Sigmoid colon (tissue), 6 donors: ENCODE measurements at regions not wholly inside any gene's neighbourhood (a gene's known extent, or its start where the extent isn't known, plus 50 kb on each side); places are given as distances from the start of the nearest gene placed in this dataset.

Experiments
- DNase-seq: peaks from one replicate; pipeline ENCODE4 v3.0.0-alpha.2; 2019
- H3K27ac ChIP-seq, 4 donors: fragments of 200-600 bp; sonication (generic); one replicate each; pipeline ENCODE4 v1.5.1; 2016 to 2019; ENCODE audit warnings: mild to moderate bottlenecking in 1 of 4
- H3K27me3 ChIP-seq, 3 donors: fragments of 200-600 bp; sonication (generic); one replicate each; pipeline ENCODE4 v1.5.1; 2019; ENCODE audit warnings: mild to moderate bottlenecking in 1 of 3
- H3K36me3 ChIP-seq, 4 donors: fragments of 200-600 bp; sonication (generic); one replicate each; pipeline ENCODE4 v1.5.1; 2016 to 2019
- H3K4me1 ChIP-seq, 4 donors: fragments of 200-600 bp; sonication (generic); one replicate each; pipeline ENCODE4 v1.5.1; 2017 to 2019
- H3K4me3 ChIP-seq, 4 donors: fragments of 200-600 bp; sonication (generic); one replicate each; pipeline ENCODE4 v1.5.1; 2017 to 2019; ENCODE audit warnings: mild to moderate bottlenecking in 2 of 4, moderate library complexity in 1 of 4
- H3K9me3 ChIP-seq, 4 donors: fragments of 200-600 bp in 3 of 4; sonication (generic) in 3 of 4; one replicate each; pipeline versions ENCODE4 v1.5.1 to v1.6.1; 2013 to 2019
- CTCF ChIP-seq, 4 experiments: fragments of 450-650 bp in 3 of 4; fragments of 200-600 bp in 1 of 4; IDR thresholded peaks; one replicate each; pipeline ENCODE4 v1.5.1; 2016 to 2019; ENCODE audit warnings: antibody characterized with exemption in 4 of 4, mild to moderate bottlenecking in 3 of 4, moderate library complexity in 2 of 4
- EP300 ChIP-seq, 4 donors: sonication (generic); formaldehyde crosslinking; IDR thresholded peaks; one replicate each; pipeline ENCODE4 v1.6.1; 2017; ENCODE audit warnings: antibody characterized with exemption in 4 of 4
- POLR2A ChIP-seq, 2 donors: fragments of 450-650 bp; IDR thresholded peaks; one replicate each; pipeline ENCODE4 v1.6.1; 2016; ENCODE audit warnings: antibody characterized with exemption in 2 of 2, mild to moderate bottlenecking in 2 of 2, moderate library complexity in 2 of 2
- POLR2AphosphoS5 ChIP-seq, 4 donors: sonication (generic); formaldehyde crosslinking; IDR thresholded peaks; one replicate each; pipeline ENCODE4 v1.6.1; 2017; ENCODE audit warnings: antibody characterized with exemption in 4 of 4
- WGBS, 2 donors: extraction: QIAGEN DNeasy Blood & Tissue Kit; methylation state at CpG; one replicate each; pipeline ENCODE4 v1.1.7; 2013; 5-methylcytosine and 5-hydroxymethylcytosine counted together
- intact Hi-C: fragments of 100-400 bp; cut with DNase I; formaldehyde crosslinking; loops from one replicate; pipeline ENCODE4 v1.15.1; 2023
- donor health status: healthy with polysubstance abuse.
- donor health status: healthy.

- no peak overlapping the region for H3K27ac ChIP-seq
- intact Hi-C loops: no loop called here
- H3K27me3 ChIP-seq: no peaks in the 10 kb centered on the region
- no peak for DNase-seq
- WGBS, 2 donors: 76 to 87% methylated on average over 2 of the region's 2 CpGs
- no peaks in the 10 kb centered on the region for H3K36me3 ChIP-seq
- no peak for TF ChIP-seq CTCF (IDR thresholded peaks at IDR 0.05)
- no peak for TF ChIP-seq EP300 (IDR thresholded peaks at IDR 0.05)
- no peak for TF ChIP-seq POLR2AphosphoS5 (IDR thresholded peaks at IDR 0.05)
- TF ChIP-seq POLR2A (IDR thresholded peaks at IDR 0.05): no peak
- peaks cover 0 to 6% (median 3%) of the 10 kb centered on the region in 4 donors for H3K9me3 ChIP-seq
- H3K4me1 ChIP-seq: no peaks in the 10 kb centered on the region
- H3K4me3 ChIP-seq: no peak overlapping the region
These were observed 142.5 kb downstream of the CXXC4 start for GRCh38 chr4:104352211-104352610.

- 82 to 90% methylated on average over 3 of the region's 3 CpGs for WGBS, 2 donors
- Histone ChIP-seq H3K36me3 (no peaks in the 10 kb centered on the region), H3K9me3 (peaks cover 0 to 6% (median 3%) of the 10 kb centered on the region in 4 donors), H3K27me3 (no peaks in the 10 kb centered on the region), H3K4me1 (no peaks in the 10 kb centered on the region), H3K4me3 (no peak overlapping the region), H3K27ac (no peak overlapping the region)
- DNase-seq: no peak
- no peak for TF ChIP-seq POLR2AphosphoS5 (IDR thresholded peaks at IDR 0.05)
- no peak for TF ChIP-seq POLR2A (IDR thresholded peaks at IDR 0.05)
- no peak for TF ChIP-seq CTCF (IDR thresholded peaks at IDR 0.05)
- no peak for TF ChIP-seq EP300 (IDR thresholded peaks at IDR 0.05)
- intact Hi-C loops: no loop called here
These were observed 143.0 kb downstream of the CXXC4 start for GRCh38 chr4:104351706-104352105.

- TF ChIP-seq CTCF (IDR thresholded peaks at IDR 0.05) (no peak), POLR2AphosphoS5 (IDR thresholded peaks at IDR 0.05) (no peak), POLR2A (IDR thresholded peaks at IDR 0.05) (no peak), EP300 (IDR thresholded peaks at IDR 0.05) (no peak)
- no peak for DNase-seq
- H3K9me3 ChIP-seq: no peaks in the 10 kb centered on the region
- H3K27me3 ChIP-seq: no peaks in the 10 kb centered on the region
- no peak overlapping the region for H3K4me3 ChIP-seq
- no peaks in the 10 kb centered on the region for H3K36me3 ChIP-seq
- H3K27ac ChIP-seq: no peak overlapping the region
- WGBS, 2 donors: 93 to 96% methylated on average over 4 of the region's 4 CpGs
- H3K4me1 ChIP-seq: no peaks in the 10 kb centered on the region
- intact Hi-C loops: no loop called here
These were observed 149.0 kb downstream of the CXXC4 start for GRCh38 chr4:104345598-104346242.

GRCh38 chr4:104344342-104344980 is 150.2 kb downstream of the CXXC4 start:
- DNase-seq: no peak
- WGBS, 2 donors: 87 to 90% methylated on average over 11 of the region's 11 CpGs
- no peak overlapping the region for H3K27ac ChIP-seq
- H3K9me3 ChIP-seq: no peaks in the 10 kb centered on the region
- intact Hi-C loops: no loop called here
- no peaks in the 10 kb centered on the region for H3K27me3 ChIP-seq
- H3K4me3 ChIP-seq: no peak overlapping the region
- no peaks in the 10 kb centered on the region for H3K4me1 ChIP-seq
- TF ChIP-seq CTCF (IDR thresholded peaks at IDR 0.05): no peak
- TF ChIP-seq POLR2AphosphoS5 (IDR thresholded peaks at IDR 0.05): no peak
- no peak for TF ChIP-seq POLR2A (IDR thresholded peaks at IDR 0.05)
- TF ChIP-seq EP300 (IDR thresholded peaks at IDR 0.05): no peak
- no peaks in the 10 kb centered on the region for H3K36me3 ChIP-seq
